Transverse colon (tissue), 4 donors: ENCODE measurements at regions not wholly inside any gene's neighbourhood (a gene's known extent, or its start where the extent isn't known, plus 50 kb on each side); places are given as distances from the start of the nearest gene placed in this dataset.

Source experiments
- DNase-seq: peaks from one replicate; pipeline ENCODE4 v3.0.0-alpha.2; 2019
- H3K27ac ChIP-seq, 4 donors: fragments of 200-600 bp; sonication (generic); 2 replicates each; pipeline ENCODE4 v1.5.1; 2016 to 2018; ENCODE audit warnings: inconsistent platforms in 4 of 4
- H3K27me3 ChIP-seq: fragments of 200-600 bp; sonication (generic); 2 replicates; pipeline ENCODE4 v1.5.1; 2017; ENCODE audit warnings: inconsistent platforms
- H3K36me3 ChIP-seq, 4 donors: fragments of 200-600 bp; sonication (generic); 2 replicates each; pipeline ENCODE4 v1.5.1; 2017 to 2019; ENCODE audit warnings: inconsistent platforms in 4 of 4
- H3K4me1 ChIP-seq, 4 donors: fragments of 200-600 bp; sonication (generic); 2 replicates each; pipeline ENCODE4 v1.5.1; 2017 to 2020; ENCODE audit warnings: inconsistent platforms in 4 of 4
- H3K4me3 ChIP-seq, 4 donors: fragments of 200-600 bp; sonication (generic); 1 replicate in 1 of 4; 2 replicates in 3 of 4; pipeline versions ENCODE4 v1.5.1 to v1.6.1; 2017 to 2019; ENCODE audit warnings: inconsistent platforms in 4 of 4
- H3K9me3 ChIP-seq, 2 donors: fragments of 200-600 bp; sonication (generic); 2 replicates each; pipeline ENCODE4 v1.5.1; 2017 to 2019; ENCODE audit warnings: inconsistent platforms in 2 of 2
- CTCF ChIP-seq, 5 experiments: fragments of 200-600 bp in 3 of 5; fragments of 450-650 bp in 2 of 5; sonication (generic) in 3 of 5; IDR thresholded peaks; 1 replicate in 2 of 5; 2 replicates in 3 of 5; pipeline ENCODE4 v1.5.1; 2016 to 2017; ENCODE audit warnings: antibody characterized with exemption in 5 of 5, inconsistent platforms in 3 of 5, mild to moderate bottlenecking in 2 of 5, moderate library complexity in 1 of 5
- EP300 ChIP-seq: sonication (generic); formaldehyde crosslinking; IDR thresholded peaks from one replicate; pipeline ENCODE4 v1.6.1; 2017; ENCODE audit warnings: antibody characterized with exemption, low read depth
- POLR2A ChIP-seq: fragments of 450-650 bp; IDR thresholded peaks from one replicate; pipeline ENCODE4 v1.6.1; 2016; ENCODE audit warnings: antibody characterized with exemption, mild to moderate bottlenecking, moderate library complexity
- POLR2AphosphoS5 ChIP-seq, 3 donors: sonication (generic); formaldehyde crosslinking; IDR thresholded peaks; one replicate each; pipeline ENCODE4 v1.6.1; 2016; ENCODE audit warnings: antibody characterized with exemption in 3 of 3
- WGBS, 2 donors: methylation state at CpG; one replicate each; pipeline ENCODE4 v1.1.5; 2018; ENCODE audit warnings: low coverage in 1 of 2; 5-methylcytosine and 5-hydroxymethylcytosine counted together
- in situ Hi-C, 4 donors: fragments of 200-750 bp; cut with MboI; loops; one replicate each; pipeline versions ENCODE4 v1.15.0 to v1.15.1; 2017; ENCODE audit warnings: low sequenced_read_pairs in 3 of 4, low pct_ligation_motif_present in 1 of 4, low pct_unique_long_range_greater_than_20kb in 1 of 4
- intact Hi-C: fragments of 100-400 bp; cut with DNase I; formaldehyde crosslinking; loops from one replicate; pipeline ENCODE4 v1.15.1; 2023; ENCODE audit warnings: low total_unique reads

DNA sequence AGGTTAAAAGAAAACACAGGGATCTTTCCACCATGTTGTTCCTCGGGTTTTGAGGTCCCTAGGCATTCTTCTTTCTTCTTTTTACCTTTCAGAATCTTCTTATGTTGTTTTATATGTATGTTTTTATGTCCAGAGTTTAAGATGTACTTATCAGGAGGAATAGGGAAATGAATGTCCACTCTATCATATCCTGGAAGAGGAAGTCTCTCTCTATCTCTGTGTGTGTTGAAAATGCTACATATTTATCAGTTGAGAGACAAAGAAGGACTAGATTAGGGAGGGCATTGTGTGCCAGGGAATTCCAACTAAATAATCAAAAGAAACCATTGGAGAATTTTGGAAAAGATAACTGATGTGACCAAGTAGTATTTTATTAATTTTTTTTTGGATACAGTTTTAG lies 200.5 kb upstream of the POT1 start:
- Histone ChIP-seq H3K27me3 (no peaks in the 10 kb centered on the region), H3K9me3 (no peaks in the 10 kb centered on the region), H3K27ac (no peak overlapping the region), H3K4me1 (no peaks in the 10 kb centered on the region), H3K4me3 (no peak overlapping the region), H3K36me3 (no peaks in the 10 kb centered on the region)
- DNase-seq, result no peak
- 0 to 45% methylated on average over 1 of the region's 1 CpG for WGBS, 2 donors
- TF ChIP-seq EP300, result no peak
- no peak for TF ChIP-seq POLR2A
- no peak for TF ChIP-seq CTCF (IDR thresholded peaks at IDR 0.05)
- no peak for TF ChIP-seq POLR2AphosphoS5 (IDR thresholded peaks at IDR 0.05)
- intact Hi-C loops, result no loop called here
- in situ Hi-C loops, result no loop called here

DNA sequence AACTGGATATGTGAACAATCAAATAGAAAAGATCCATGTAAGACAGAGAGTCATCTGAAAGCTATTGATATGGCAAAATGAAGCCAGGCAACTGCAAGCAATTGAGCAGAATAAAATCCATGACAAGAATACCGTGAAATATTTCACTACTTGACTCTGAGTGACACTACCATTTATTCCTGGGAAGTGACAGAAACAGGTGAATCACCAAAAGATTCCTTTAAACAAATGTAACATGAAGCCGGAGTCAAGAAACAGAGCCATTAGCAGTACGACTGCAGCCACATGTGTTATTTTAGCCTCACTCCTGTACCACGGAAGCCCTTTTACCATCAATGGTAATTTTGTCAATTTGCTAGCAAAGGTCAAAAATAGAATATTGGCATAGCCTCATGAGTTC lies 197.7 kb upstream of the POT1 start:
- Histone ChIP-seq H3K9me3 (no peaks in the 10 kb centered on the region), H3K4me1 (no peaks in the 10 kb centered on the region), H3K4me3 (no peak overlapping the region), H3K36me3 (no peaks in the 10 kb centered on the region), H3K27ac (no peak overlapping the region), H3K27me3 (no peaks in the 10 kb centered on the region)
- intact Hi-C loops, result no loop called here
- no peak for DNase-seq
- in situ Hi-C loops, result no loop called here
- TF ChIP-seq CTCF (IDR thresholded peaks at IDR 0.05), result no peak
- TF ChIP-seq EP300, result no peak
- TF ChIP-seq POLR2AphosphoS5 (IDR thresholded peaks at IDR 0.05), result no peak
- no peak for TF ChIP-seq POLR2A
- 83 to 94% methylated on average over 3 to 4 of the region's 4 CpGs for WGBS, 2 donors

GRCh38 chr7:125126376-125126775 lies 196.8 kb upstream of the POT1 start:
- no peak overlapping the region for H3K27ac ChIP-seq
- H3K36me3 ChIP-seq, result no peaks in the 10 kb centered on the region
- intact Hi-C loops (no loop called here), in situ Hi-C loops (no loop called here)
- no peak overlapping the region for H3K4me3 ChIP-seq
- H3K4me1 ChIP-seq, result no peaks in the 10 kb centered on the region
- H3K9me3 ChIP-seq, result no peaks in the 10 kb centered on the region
- DNase-seq, result no peak
- no peaks in the 10 kb centered on the region for H3K27me3 ChIP-seq
- 28 to 63% methylated on average over 1 of the region's 1 CpG for WGBS, 2 donors
- no peak for TF ChIP-seq EP300
- TF ChIP-seq CTCF (IDR thresholded peaks at IDR 0.05), result no peak
- no peak for TF ChIP-seq POLR2A
- no peak for TF ChIP-seq POLR2AphosphoS5 (IDR thresholded peaks at IDR 0.05)

DNA sequence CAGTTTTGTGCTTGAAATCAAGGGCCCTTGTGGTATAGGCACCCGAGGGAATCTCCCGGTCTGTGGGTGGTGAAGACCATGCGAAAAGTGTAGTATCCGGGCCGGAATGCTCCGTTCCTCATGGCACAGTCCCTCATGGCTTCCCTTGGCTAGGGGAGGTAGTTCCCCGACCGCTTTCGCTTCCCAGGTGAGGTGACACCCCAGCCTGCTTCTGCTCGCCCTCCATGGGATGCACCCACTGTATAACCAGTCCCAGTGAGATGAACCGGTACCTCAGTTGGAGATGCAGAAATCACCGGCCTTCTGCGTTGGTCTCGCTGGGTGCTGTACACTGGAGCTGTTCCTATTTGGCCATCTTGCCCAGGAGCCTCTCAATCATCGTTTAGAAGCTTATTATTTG lies 195.7 kb upstream of the POT1 start:
- Histone ChIP-seq H3K9me3 (no peaks in the 10 kb centered on the region), H3K27me3 (no peaks in the 10 kb centered on the region), H3K27ac (no peak overlapping the region), H3K4me1 (no peaks in the 10 kb centered on the region), H3K36me3 (no peaks in the 10 kb centered on the region), H3K4me3 (no peak overlapping the region)
- 90% methylated on average over 5 to 15 of the region's 15 CpGs for WGBS, 2 donors
- intact Hi-C loops, result no loop called here
- DNase-seq, result no peak
- TF ChIP-seq CTCF (IDR thresholded peaks at IDR 0.05), result no peak
- TF ChIP-seq POLR2A, result no peak
- TF ChIP-seq POLR2AphosphoS5 (IDR thresholded peaks at IDR 0.05), result no peak
- no peak for TF ChIP-seq EP300
- in situ Hi-C loops, result no loop called here
